ENCODE measurements at regions not wholly inside any gene's neighbourhood (a gene's known extent, or its start where the extent isn't known, plus 50 kb on each side); places are given as distances from the start of the nearest gene placed in this dataset.

DNA sequence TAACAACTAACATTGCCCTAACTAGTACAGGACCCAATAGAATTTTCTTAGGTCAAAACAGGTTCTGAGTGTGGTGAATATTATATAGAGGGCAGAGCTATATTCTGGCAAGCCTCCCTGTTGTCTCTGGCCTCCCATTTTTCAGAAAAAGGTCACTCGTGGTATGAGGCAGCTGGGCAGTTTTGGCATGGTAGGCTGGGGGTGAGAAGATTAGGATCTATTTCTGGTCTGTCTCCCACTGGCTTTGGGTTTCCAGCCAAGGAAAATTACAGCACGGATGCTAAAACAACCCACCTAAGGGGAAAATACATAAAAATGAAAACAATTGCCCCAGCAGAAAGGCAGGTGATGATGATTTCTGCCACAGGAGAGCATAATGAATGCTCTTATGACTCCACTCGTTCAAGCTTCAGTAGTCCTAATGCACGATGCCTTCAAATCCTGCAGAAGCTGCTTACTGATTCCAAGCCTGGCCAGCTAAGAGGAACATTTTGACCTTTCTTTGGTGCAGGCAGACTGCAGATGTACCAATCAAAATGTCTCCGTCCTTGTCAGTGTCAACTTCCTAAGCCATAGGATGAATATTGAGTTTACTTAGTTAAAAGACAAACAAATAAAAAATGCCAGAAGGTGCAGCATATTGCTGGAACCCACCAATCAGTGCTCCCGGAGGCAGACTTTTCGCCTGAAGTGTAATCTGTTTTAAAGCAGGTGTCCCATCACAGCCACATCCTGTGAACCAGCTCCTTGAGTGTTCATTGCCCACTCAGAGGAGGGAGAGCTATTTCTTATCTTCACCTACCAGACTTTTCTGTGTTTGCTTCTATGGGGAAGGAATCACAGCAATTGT is 435.4 kb downstream of the ZSWIM6 start:
- H3K36me3 Mint-ChIP-seq (ENCODE audit: low read depth) = no peaks in the 10 kb centered on the region

DNA sequence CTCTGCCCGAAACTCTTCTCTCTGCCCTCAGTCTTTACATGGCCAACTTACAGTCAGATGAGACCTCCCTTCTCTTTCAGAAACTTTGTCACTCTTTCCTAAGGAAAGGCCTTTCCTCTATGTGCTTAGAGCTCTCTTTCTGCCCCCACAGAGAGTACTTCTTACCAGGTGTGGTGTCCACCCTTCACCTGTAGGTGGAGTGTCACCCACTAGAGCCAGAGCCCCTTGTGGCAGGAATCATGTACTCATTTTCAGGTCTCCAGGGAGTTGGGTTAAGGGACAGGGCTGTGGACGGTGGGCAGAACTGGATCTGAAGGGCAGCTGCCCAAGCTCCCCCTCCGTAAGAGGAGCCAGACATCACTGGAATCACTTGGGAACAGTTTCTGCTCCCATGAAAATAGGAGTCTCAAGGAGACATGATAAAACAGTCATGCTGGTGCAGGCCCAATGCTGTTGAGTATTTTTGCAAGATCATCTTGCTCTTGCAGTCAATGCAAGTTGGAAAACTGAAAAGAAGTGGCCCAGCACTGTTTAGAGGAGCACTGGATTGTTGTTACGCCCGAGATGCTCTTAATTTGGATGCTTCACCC is 436.7 kb downstream of the ZSWIM6 start:
- ChIA-PET CTCF (interaction anchor here (1.1 kb wide), 1 partner anchor 380 kb away, joined by 4 read pairs; no protein-coding TSS in a partner anchor), POLR2A (no interaction called here)
- Mint-ChIP-seq H3K9me3 (ENCODE audit: insufficient read depth) (no peaks in the 10 kb centered on the region), H3K4me3 (no peak overlapping the region), H3K27me3 (ENCODE audit: low read depth) (no peaks in the 10 kb centered on the region), H3K36me3 (ENCODE audit: low read depth) (no peaks in the 10 kb centered on the region), H3K27ac (no peak overlapping the region), H3K4me1 (ENCODE audit: low read depth) (no peaks in the 10 kb centered on the region)
- peak; percentile 30 for DNase-seq
- ATAC-seq = peak; percentile 61

More for the DNA sequence above, 435.4 kb downstream of the ZSWIM6 start:
- POLR2A ChIA-PET = no interaction called here
- no peaks in the 10 kb centered on the region for H3K4me1 Mint-ChIP-seq (ENCODE audit: low read depth)
- no peak overlapping the region for H3K4me3 Mint-ChIP-seq
- H3K9me3 Mint-ChIP-seq (ENCODE audit: insufficient read depth) = no peaks in the 10 kb centered on the region
- ATAC-seq (no peak), DNase-seq (no peak)
- CTCF ChIA-PET = interaction anchor here (1.1 kb wide), 1 partner anchor 381 kb away, joined by 4 read pairs; no protein-coding TSS in a partner anchor
- H3K27ac Mint-ChIP-seq = no peak overlapping the region
- H3K27me3 Mint-ChIP-seq (ENCODE audit: low read depth) = no peaks in the 10 kb centered on the region

GRCh38 chr5:61771062-61771461 is 439.0 kb downstream of the ZSWIM6 start:
- Mint-ChIP-seq H3K9me3 (ENCODE audit: insufficient read depth) (no peaks in the 10 kb centered on the region), H3K4me1 (ENCODE audit: low read depth) (no peaks in the 10 kb centered on the region), H3K36me3 (ENCODE audit: low read depth) (no peaks in the 10 kb centered on the region), H3K27me3 (ENCODE audit: low read depth) (no peaks in the 10 kb centered on the region), H3K4me3 (no peak overlapping the region), H3K27ac (no peak overlapping the region)
- no peak for DNase-seq
- POLR2A ChIA-PET = no interaction called here
- no peak for ATAC-seq
- CTCF ChIA-PET = interaction anchor here (1.5 kb wide), 1 partner anchor 112 kb away, joined by 3 read pairs; no protein-coding TSS in a partner anchor

DNA sequence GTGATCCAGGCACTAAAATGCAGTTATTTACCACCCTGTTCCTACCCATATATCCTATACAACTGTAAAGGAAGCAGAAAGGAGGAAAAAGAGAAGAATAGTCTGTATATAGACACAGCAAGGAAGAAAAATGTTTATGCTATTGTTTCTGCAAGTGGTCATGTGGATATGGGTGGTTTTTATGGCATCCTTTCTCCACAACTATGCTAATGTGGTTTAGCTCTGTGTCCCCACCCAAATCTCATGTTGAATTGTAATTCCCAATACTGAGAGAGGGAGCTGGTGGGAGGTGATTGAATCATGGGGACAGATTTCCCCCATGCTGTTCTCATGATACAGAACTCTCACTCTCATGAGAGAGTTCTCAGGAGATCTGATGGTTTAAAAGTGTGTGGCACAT is 439.8 kb downstream of the ZSWIM6 start:
- no peak overlapping the region for H3K4me3 Mint-ChIP-seq
- H3K36me3 Mint-ChIP-seq (ENCODE audit: low read depth) = no peaks in the 10 kb centered on the region
- ATAC-seq (no peak), DNase-seq (no peak)
- H3K4me1 Mint-ChIP-seq (ENCODE audit: low read depth) = no peaks in the 10 kb centered on the region
- H3K27ac Mint-ChIP-seq = no peak overlapping the region
- H3K9me3 Mint-ChIP-seq (ENCODE audit: insufficient read depth) = no peaks in the 10 kb centered on the region
- POLR2A ChIA-PET = no interaction called here
- CTCF ChIA-PET = no interaction called here
- no peaks in the 10 kb centered on the region for H3K27me3 Mint-ChIP-seq (ENCODE audit: low read depth)

GRCh38 chr5:61775901-61776300 is 443.8 kb downstream of the ZSWIM6 start:
- no peaks in the 10 kb centered on the region for H3K9me3 Mint-ChIP-seq (ENCODE audit: insufficient read depth)
- ChIA-PET CTCF (no interaction called here), POLR2A (no interaction called here)
- no peak overlapping the region for H3K27ac Mint-ChIP-seq
- H3K4me3 Mint-ChIP-seq = no peak overlapping the region
- no peaks in the 10 kb centered on the region for H3K36me3 Mint-ChIP-seq (ENCODE audit: low read depth)
- peaks cover 2% of the 10 kb centered on the region for H3K27me3 Mint-ChIP-seq (ENCODE audit: low read depth)
- no peaks in the 10 kb centered on the region for H3K4me1 Mint-ChIP-seq (ENCODE audit: low read depth)
- DNase-seq (no peak), ATAC-seq (no peak)

DNA sequence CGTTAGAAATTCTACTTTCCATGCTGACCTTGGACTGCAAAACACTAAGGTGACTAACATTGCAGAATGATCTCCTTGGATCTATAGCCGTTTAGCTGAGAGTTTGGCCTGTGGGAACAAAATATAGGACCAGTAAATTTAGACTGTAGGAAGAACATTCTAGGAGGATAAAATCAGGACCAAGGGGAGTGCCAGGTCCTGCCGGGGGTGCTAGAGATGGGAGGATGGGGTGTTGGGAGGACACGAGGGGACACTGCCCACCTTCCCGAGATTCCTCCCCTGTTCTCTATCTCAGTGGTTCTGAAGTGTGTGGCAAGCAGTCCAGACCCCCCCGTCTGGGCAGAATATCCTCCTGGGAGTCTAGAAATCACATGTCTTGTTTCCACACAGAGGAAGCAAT is 445.2 kb downstream of the ZSWIM6 start:
- H3K4me3 Mint-ChIP-seq = no peak overlapping the region
- no peaks in the 10 kb centered on the region for H3K36me3 Mint-ChIP-seq (ENCODE audit: low read depth)
- peaks cover 2% of the 10 kb centered on the region for H3K27me3 Mint-ChIP-seq (ENCODE audit: low read depth)
- no peaks in the 10 kb centered on the region for H3K4me1 Mint-ChIP-seq (ENCODE audit: low read depth)
- no peak overlapping the region for H3K27ac Mint-ChIP-seq
- ChIA-PET CTCF (no interaction called here), POLR2A (no interaction called here)
- no peaks in the 10 kb centered on the region for H3K9me3 Mint-ChIP-seq (ENCODE audit: insufficient read depth)
- ATAC-seq (no peak), DNase-seq (no peak)

GRCh38 chr5:61779743-61780142 is 447.7 kb downstream of the ZSWIM6 start:
- POLR2A ChIA-PET = no interaction called here
- H3K9me3 Mint-ChIP-seq (ENCODE audit: insufficient read depth) = no peaks in the 10 kb centered on the region
- H3K27me3 Mint-ChIP-seq (ENCODE audit: low read depth) = peaks cover 2% of the 10 kb centered on the region
- H3K27ac Mint-ChIP-seq = no peak overlapping the region
- no peaks in the 10 kb centered on the region for H3K36me3 Mint-ChIP-seq (ENCODE audit: low read depth)
- H3K4me3 Mint-ChIP-seq = no peak overlapping the region
- H3K4me1 Mint-ChIP-seq (ENCODE audit: low read depth) = no peaks in the 10 kb centered on the region
- no peak for ATAC-seq
- DNase-seq = no peak
- CTCF ChIA-PET = no interaction called here

GRCh38 chr5:61783481-61783880 is 451.4 kb downstream of the ZSWIM6 start:
- no peaks in the 10 kb centered on the region for H3K36me3 Mint-ChIP-seq (ENCODE audit: low read depth)
- ATAC-seq = no peak
- no peak overlapping the region for H3K4me3 Mint-ChIP-seq
- no peaks in the 10 kb centered on the region for H3K4me1 Mint-ChIP-seq (ENCODE audit: low read depth)
- POLR2A ChIA-PET = no interaction called here
- H3K9me3 Mint-ChIP-seq (ENCODE audit: insufficient read depth) = no peaks in the 10 kb centered on the region
- CTCF ChIA-PET = no interaction called here
- peaks cover 2% of the 10 kb centered on the region for H3K27me3 Mint-ChIP-seq (ENCODE audit: low read depth)
- no peak overlapping the region for H3K27ac Mint-ChIP-seq
- DNase-seq = no peak

GRCh38 chr5:61784341-61784740 is 452.3 kb downstream of the ZSWIM6 start:
- H3K4me1 Mint-ChIP-seq (ENCODE audit: low read depth) = no peaks in the 10 kb centered on the region
- no peak for DNase-seq
- H3K9me3 Mint-ChIP-seq (ENCODE audit: insufficient read depth) = no peaks in the 10 kb centered on the region
- H3K36me3 Mint-ChIP-seq (ENCODE audit: low read depth) = no peaks in the 10 kb centered on the region
- ChIA-PET POLR2A (no interaction called here), CTCF (no interaction called here)
- H3K27ac Mint-ChIP-seq = no peak overlapping the region
- no peak for ATAC-seq
- no peak overlapping the region for H3K4me3 Mint-ChIP-seq
- no peaks in the 10 kb centered on the region for H3K27me3 Mint-ChIP-seq (ENCODE audit: low read depth)

DNA sequence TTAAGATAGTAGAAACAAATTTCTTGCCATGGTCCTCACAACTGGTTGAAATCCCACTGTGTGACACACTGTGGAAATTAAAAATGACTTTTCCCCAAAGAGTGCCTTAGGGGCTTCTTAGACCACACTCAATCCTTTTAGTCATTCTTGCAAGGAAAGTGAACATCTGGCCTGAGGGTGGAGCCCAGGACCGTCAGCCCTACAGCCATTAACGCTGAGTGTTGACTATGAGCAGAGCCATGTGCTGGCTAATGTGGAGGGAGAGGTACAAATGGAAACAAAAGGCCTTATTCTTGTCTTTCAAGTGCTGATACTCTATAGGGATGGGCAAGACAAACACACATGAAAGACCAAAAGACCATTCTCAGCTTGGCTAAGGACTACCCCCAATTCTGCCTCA is 456.5 kb downstream of the ZSWIM6 start:
- no peaks in the 10 kb centered on the region for H3K4me1 Mint-ChIP-seq (ENCODE audit: low read depth)
- H3K27ac Mint-ChIP-seq = no peak overlapping the region
- DNase-seq (no peak), ATAC-seq (no peak)
- no peak overlapping the region for H3K4me3 Mint-ChIP-seq
- CTCF ChIA-PET = no interaction called here
- no peaks in the 10 kb centered on the region for H3K36me3 Mint-ChIP-seq (ENCODE audit: low read depth)
- POLR2A ChIA-PET = no interaction called here
- H3K27me3 Mint-ChIP-seq (ENCODE audit: low read depth) = no peaks in the 10 kb centered on the region
- H3K9me3 Mint-ChIP-seq (ENCODE audit: insufficient read depth) = no peaks in the 10 kb centered on the region

DNA sequence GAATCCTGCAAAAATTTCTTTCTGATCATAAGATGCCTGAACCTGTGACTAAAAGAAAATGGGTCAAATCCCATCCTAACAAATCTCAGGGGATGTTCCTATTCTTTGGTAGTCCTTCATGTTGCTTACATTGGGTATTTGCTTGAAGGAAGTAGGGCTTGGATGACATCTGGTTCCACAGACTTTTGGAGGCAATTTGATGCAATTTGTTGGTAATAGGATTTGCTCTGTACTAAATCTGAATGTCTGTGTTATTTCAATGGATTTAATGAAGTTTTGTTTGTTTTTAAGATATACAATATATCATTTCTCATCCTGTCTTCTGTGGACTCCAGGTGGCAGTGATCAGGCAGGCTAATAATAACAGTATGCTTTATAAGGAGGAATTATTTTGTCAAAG is 457.9 kb downstream of the ZSWIM6 start:
- H3K9me3 Mint-ChIP-seq (ENCODE audit: insufficient read depth) = no peaks in the 10 kb centered on the region

GRCh38 chr5:61790678-61791077 is 458.6 kb downstream of the ZSWIM6 start:
- ATAC-seq (no peak), DNase-seq (no peak)
- no peaks in the 10 kb centered on the region for H3K36me3 Mint-ChIP-seq (ENCODE audit: low read depth)
- no peaks in the 10 kb centered on the region for H3K4me1 Mint-ChIP-seq (ENCODE audit: low read depth)
- H3K9me3 Mint-ChIP-seq (ENCODE audit: insufficient read depth) = no peaks in the 10 kb centered on the region
- H3K27ac Mint-ChIP-seq = no peak overlapping the region
- CTCF ChIA-PET = no interaction called here
- POLR2A ChIA-PET = no interaction called here
- H3K27me3 Mint-ChIP-seq (ENCODE audit: low read depth) = no peaks in the 10 kb centered on the region
- H3K4me3 Mint-ChIP-seq = no peak overlapping the region

More for the DNA sequence above, 457.9 kb downstream of the ZSWIM6 start:
- POLR2A ChIA-PET = no interaction called here
- no peak overlapping the region for H3K4me3 Mint-ChIP-seq
- H3K27me3 Mint-ChIP-seq (ENCODE audit: low read depth) = no peaks in the 10 kb centered on the region
- H3K4me1 Mint-ChIP-seq (ENCODE audit: low read depth) = no peaks in the 10 kb centered on the region
- no peak overlapping the region for H3K27ac Mint-ChIP-seq
- no peaks in the 10 kb centered on the region for H3K36me3 Mint-ChIP-seq (ENCODE audit: low read depth)
- no peak for DNase-seq
- ATAC-seq = no peak
- CTCF ChIA-PET = no interaction called here

All from activated CD8-positive, alpha-beta T cell treated with anti-CD3 and anti-CD28 coated beads, Interleukin-2, amount 10 ng/mL, durations not matched to agents 7 days and 5 days (primary cell).